NCI-H1436 treated with DMSO at 0.1 percent for 48 hours (cell line): ENCODE measurements at regions not wholly inside any gene's neighbourhood (a gene's known extent, or its start where the extent isn't known, plus 50 kb on each side); places are given as distances from the start of the nearest gene placed in this dataset.
A peak's percentile ranks its signal among the peaks of the same experiment; 100 is the strongest.
"Not testable (repeated sequence)": the region's sequence is repeated elsewhere in the genome, so short reads cannot be mapped to it uniquely, and the experiment has no call there.

Experiments used
- DNase-seq: peaks from one replicate; lab custom pipeline; 2025; lab: John Stamatoyannopoulos, UW

DNA sequence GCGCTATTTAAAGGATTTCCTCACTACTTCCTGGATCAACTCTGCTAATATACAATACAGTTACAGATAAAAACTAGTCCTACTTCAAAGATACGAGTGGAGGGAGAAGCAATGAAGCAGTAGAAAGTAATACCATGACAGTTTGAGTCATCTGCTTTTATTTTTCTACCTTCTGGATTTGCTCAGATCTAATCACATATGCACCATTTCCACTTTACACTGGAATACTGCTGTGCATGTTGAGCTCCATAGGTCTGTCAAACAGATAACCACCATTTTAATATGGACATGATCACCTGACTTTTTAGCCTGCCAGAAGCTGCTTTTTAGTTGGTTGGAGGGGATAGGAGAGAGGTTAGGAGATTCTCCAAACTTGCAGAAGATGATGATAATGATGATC is 92.5 kb downstream of the MMUT start:
- DNase-seq, result no peak

DNA sequence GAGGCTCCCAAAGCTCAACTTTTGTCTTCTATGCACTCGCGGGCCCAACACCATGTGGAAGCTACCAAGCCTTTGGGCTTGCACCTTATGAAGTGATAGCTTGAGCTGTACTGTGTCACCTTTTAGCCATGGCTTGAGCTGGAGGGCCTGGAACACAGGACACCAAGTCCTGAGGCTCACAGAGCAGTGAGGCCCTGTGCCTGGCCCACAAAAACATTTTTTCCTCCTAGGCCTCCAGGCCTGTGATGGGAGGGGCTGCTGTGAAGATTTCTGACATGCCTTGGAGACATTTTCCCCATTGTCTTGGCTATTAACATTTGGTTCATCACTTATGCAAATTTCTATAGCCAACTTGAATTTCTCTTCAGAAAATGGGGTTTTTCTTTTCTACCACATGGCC is 96.5 kb downstream of the MMUT start:
- no peak for DNase-seq

DNA sequence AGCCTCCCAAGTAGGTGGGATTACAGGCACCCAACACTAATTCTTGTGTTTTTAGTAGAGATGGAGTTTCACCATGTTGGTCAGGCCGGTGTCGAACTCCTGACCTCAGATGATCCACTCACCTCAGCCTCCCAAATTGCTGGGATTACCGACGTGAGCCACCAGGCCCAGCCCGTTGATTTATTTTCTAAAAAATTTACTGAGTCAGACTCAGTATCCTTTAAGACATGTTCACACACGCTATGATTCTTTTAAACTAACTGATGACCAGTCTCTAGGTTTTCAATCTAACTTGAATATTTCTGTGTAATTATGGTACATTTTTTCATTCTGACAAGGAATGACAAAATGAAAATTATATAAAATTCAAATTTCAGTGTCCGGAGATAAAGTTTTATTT is 114.5 kb downstream of the MMUT start:
- DNase-seq, result no peak

DNA sequence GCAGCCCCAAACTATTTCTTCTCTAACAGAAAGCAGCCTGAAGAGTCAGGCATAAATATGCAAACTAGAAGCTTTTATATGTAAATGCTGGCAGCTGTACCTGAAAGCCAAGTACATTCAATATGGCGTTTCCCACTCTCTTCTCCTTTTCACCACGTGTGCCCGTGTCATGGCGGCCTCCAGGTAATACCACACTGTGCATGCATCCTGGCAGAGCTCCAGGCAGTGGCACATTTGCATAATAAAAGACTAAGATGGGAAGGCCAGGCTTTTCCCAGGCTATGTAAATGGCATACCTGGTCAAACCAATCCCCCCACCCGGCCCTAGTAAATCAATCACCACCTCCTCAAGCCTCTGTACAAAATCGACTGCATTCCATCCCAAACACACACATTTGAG is 120.6 kb downstream of the MMUT start:
- DNase-seq, result peak; percentile 24

DNA sequence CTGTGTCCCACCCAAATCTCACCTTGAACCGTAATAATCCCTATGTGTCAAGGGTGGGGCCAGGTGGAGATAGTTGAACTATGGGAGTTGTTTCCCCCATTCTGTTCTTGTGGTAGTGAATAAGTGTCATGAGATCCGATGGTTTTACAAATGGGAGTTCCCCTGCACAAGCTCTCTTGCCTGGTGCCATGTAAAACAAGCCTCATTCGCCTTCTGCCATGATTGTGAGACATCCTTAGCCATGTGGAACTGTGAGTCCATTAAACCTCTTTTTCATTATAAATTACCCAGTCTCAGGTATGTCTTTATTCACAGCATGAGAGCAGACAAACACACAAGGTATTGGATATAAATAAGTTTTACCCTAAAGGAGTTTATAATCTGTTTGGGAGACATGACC is 121.2 kb downstream of the MMUT start:
- DNase-seq, result no peak

DNA sequence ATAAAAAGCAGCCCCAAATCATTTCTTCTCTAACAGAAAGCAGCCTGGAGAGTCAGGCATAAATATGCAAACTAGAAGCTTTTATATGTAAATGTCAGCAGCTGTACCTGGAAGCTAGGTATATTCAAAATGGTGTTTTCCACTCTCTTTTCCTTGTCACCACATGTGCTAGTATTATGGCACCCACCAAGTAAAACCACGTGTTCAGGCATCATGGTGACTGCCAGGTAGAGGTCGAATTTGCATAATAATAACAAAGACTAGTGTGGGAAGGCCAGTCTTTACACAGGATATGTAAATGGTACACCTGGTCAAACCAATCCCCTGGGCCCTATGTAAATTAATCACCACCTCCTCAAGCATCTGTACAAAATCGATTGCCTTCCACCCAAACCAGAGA is 124.0 kb downstream of the MMUT start:
- no peak for DNase-seq

DNA sequence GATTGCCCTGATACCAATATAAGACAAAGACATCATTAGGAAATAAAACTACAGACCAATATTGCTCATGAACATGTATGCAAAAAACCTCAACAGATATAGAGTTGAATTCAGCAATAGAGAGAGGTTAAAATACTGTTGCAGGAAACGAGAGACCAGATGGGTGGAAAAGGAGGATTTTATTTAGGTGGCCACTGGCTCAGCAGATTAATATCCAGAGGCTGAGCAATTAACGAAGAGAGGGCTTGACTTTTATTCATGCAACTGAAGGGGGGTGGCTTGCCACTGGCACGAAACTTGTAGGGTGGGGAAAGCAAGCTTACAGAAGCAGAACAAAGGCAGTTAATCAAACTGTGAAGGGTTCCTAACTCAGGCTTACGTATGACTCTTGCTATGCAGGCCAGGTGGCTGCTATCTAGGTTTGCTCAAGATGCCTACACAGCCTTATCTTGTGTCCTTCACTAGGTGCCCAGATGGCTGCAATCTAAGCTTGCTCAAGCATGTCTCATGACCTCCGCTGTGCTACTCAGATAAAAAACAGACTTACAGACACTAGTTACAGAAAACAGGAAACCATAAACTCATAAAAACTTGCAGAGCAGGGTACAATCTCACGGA is 126.4 kb downstream of the MMUT start:
- no peak for DNase-seq

DNA sequence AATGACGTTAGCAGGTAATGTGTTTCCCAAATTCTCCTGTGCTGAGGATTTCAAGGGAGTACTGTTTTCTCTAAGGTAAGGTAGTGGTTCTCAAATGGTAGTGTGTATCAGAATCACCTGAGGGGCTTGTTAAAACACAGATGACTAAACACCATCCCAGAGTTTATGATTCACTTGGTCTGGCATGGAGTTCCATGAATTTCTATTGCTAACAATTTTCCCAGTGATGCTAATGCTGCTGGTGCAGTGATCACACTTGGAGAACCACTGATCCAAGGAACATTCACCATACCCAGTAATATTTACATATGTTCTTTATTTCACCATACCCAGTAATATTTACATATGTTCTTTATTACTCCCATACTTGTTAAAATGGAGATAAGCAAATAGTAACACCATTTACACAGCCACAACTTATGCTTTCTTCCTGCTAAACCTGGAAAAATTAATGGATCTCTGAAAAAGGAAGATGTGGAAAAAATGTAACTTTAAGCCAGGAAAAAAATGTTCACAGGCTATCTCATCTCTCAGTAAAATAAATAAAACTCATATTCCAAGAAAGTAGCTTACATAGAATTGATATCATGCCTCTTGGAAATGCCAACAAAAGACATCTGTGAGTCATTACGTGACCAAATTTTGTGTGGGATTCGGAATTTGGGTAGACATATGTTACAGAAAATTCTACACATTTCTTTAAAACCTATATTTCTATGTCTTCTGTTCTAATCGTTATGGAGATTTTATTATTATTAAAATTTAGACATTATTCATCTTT is 129.5 kb downstream of the MMUT start:
- DNase-seq, result no peak

DNA sequence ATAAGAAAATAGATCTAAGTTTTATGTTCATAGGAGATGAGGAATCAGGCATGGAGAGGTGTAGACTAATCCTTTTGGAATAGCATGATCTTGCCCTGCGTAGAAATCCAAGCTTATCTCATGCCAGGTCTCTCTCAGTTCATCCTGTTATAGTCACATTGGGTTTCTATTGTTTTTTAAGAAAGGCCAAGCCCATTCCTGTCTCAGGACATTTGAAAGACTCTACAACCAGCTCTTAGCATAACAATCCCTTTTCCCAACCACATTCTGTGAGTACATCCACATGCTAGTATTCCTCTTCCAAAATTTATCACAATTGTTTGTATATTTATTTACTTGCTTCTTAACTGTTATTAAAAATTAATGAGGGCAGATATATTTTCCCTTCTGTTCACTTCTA is 130.3 kb downstream of the MMUT start:
- no peak for DNase-seq

DNA sequence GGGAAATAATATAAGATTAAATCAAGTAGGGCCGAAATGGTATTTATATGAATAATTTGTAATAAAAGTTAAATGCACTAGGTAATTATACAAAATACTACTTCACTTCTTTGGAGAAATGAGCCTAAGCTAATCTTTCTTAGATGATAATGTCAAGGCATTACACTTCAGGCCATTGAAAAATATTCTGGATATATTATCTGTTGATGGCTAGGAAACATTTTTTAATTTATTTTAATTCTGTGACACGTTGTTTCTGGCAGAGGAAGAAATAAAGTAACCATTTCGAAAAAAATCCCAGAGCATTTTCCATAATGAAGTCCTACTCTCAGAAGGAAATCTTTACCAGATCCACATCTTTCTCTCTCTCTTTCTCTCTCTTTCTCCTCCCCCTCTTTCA is 133.9 kb downstream of the MMUT start:
- DNase-seq, result no peak

DNA sequence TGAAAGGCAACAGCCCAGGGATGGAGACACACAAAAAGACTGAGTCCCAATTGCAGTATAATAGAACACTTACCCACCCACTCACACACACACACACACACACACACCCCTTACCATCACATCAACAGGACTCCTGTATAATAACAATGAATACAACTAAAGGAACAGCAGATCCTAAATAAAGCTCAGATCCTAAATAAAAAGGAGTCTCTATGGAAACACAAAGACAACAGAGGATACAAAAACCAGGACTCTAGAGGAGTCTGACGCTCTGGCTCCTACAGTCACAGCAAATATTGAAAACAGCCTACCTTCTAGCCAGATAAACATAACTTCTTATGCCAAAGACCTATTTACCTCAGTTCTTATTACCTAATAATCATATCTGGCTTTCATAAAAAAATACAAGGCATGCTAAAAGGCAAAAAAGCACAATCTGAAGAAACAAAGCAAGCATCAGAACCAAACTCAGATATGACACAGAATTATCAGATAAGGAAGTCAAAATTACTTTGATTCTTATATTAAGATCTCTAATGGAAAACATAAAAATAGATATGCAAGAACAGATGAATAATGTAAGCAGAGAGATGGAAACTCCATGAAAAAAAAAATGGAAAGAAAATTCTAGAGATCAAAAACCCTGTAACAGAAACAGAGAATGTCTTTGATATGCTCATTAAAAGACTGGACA is 134.9 kb downstream of the MMUT start:
- DNase-seq, result no peak

DNA sequence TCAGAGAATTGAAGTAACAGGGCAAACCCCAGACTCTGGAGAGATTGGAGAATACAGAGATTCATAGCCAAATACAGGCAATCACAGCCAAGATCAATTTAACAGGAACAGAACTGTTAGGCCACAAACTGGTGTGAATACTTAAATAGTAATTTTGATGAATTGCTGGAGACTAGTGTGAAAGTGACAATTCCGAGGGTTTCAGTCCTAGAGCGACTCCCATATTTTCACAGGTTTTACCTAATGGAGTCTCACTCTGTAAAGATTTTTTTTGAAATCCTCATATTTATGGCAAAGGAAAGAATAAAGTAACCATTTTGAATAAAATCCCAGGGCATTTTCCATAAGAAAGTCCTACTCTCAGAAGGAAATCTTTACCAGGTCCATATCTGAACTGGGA is 135.5 kb downstream of the MMUT start:
- DNase-seq, result no peak

DNA sequence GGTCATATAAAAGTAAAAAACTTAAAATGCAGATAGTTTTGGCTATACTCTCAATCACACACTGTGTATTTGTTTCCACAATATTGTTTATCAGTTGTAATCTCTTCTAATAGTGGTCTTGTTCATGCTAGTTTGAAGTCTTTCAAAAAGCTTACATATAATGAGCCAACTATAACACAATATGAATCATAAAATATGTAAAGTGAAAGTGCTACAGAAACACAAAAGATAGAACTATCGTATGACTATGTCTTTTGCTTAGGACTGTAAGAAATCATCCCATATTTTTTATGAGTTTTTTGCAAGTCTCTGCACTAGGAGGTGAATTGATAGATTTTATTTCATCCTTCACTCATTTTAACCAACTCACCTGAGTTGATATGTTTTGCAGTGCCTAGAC is 136.0 kb downstream of the MMUT start:
- DNase-seq, result no peak

DNA sequence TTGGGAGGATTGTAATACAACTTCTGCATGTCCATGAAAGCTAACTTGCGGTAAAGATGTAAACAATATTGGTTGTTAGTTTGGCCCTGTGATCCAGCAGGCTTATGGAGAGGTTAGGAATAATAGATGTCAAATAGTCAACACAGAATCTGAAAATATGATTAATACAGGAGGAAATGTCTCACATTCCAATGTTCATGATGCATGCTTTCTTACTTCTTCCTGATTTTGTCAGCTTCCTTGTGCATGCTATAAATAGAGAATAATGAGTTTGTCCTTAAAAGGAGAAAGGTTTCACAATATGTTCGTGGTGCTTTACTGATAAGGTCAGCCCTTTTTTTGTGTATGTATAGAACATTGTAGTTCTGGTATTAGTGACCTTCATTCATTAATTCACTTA is 136.7 kb downstream of the MMUT start:
- no peak for DNase-seq

DNA sequence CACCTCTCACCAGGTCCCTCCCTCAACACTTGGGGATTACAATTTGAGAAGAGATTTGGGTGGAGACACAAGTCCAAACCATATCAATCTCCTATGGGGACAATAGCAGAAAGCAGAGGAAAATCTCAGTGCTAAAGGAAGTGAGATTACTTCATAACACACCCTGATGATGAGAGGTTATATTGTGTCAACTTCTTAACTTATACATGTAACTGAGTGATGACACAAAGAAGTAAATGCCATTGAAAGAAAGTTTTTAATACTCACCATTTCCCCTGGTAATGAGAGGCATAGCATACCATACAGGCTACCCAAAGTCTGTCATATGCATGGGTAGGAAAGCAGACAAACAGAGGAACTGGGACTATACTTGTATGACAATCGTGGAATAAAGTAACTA is 137.2 kb downstream of the MMUT start:
- no peak for DNase-seq

DNA sequence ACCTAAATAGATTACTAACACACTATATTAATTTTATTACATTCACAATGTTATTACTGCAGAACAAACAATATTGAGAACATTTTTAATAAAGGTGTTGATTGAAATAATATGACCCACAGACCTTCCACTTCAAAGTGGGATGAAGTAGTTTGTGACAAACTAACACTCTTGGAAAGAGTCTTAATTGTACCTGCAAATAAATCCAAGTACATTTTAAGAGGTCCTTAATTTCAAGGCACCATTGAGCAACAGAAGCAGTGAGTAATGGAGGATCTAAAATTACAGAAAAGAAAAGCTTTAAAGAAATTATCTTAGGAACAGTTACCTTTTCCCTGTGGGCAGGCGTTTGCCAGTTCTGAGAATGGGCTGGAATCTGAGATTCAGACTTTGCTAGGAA is 140.2 kb downstream of the MMUT start:
- no peak for DNase-seq

DNA sequence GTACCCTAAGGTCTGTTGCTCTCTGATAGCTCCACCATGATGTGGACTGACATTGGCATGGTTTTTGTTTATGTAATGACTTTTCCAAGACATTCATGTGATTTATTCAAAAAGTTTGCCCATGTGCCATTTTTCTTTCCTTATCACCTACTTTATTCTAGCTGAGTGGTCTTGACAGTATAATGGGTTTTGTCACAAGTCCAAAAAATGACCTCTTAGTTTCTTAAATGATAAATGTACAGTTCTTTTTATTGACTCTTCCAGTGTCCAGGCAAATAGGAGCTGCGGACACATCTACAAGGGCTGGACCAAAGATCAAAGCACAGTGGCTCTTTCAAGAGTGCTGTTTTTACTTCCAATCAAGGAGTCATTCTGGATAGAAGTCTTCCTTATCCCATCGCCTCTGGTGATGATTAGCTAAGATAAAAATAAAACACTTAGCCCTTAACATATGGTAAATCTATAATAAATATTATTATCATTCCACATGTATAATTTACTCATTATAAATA is 141.4 kb downstream of the MMUT start:
- no peak for DNase-seq

DNA sequence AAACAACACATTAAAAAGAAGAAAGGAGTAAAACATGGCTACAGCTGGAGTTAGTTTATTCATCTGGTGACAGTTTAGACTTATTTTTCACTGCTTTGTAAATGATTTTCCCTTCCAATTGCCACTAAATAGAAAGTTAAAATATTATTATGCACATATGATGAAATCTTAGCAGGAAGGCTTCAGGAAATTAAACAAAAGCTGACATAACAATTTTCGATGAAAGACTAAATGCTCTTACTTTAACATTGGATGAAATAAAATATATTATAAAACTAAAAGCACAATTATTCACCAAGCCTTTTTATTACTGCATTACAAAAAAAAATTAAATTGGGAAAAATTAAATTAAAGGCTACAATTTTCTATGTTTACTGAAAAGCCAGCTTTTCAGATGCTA is 158.0 kb downstream of the MMUT start:
- no peak for DNase-seq

DNA sequence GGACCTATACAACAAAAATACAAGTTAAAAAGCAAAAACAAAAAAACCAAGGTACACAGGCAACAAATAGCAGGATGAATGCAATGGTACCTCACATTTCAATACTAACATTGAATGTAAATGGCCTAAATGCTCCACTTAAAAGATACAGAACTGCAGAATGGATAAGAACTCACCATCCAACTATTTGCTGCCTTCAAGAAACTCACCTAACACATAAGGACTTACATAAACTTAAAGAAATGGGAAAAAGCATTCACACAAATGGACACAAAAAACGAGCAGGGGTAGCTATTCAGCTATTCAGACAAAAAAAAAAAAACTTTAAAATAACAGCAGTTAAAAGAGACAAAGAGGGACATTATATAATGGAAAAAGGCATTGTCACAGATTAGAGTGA is 158.7 kb downstream of the MMUT start:
- DNase-seq, result not testable (repeated sequence)

DNA sequence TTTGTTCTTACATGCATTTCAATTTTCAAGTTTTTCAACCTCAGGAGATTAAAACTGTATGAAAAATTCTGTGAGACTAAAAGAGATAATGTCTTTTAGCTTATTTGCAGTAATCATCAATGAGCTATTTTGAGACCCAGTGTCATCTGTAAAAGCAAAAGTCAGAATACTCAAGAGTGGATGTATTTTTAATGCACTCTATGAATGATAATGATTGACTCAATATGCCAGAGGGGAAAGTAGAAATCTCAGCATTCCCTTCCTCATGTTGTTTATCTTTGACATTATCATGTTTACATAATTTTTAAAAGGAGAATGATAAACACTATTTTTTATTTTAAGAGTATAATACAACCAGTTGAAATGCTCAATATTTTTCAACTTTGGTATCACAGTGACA is 162.1 kb downstream of the MMUT start:
- DNase-seq, result no peak

DNA sequence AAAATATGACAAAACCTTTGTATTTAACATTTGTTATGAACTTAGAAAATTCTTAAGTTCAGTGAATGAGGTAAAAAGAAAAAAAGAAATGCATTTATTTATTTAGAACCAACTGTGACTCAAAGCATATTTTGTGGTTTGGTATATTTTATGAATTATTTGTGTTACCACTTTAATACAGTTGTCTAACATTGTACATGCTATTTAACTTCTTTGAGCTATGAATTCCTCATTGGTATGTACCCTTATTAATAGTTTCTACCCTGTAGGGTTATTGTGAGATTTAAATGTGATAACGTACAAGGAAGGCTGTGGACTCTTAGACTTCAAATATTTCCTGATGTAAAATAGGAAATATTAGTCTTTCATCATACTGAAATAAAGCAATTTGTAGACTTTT is 162.6 kb downstream of the MMUT start:
- DNase-seq, result no peak

DNA sequence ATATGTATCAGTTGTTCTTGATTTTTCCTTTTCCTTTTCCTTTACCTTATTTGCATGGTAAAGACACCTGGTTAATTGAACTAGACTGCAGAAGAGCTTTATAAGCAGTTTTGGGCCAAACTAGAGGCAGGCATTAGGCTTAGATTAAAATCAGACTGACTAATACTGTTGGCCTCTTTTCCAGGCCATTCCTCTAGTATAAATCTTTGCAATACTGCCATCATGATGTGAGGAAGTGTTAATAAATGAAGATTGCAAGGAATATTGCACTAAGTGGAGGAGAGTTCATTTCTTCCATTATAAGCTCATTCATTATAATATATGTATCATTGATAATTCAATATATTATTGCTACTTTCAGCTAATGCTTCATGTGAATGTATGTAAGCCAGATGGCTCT is 163.8 kb downstream of the MMUT start:
- no peak for DNase-seq

DNA sequence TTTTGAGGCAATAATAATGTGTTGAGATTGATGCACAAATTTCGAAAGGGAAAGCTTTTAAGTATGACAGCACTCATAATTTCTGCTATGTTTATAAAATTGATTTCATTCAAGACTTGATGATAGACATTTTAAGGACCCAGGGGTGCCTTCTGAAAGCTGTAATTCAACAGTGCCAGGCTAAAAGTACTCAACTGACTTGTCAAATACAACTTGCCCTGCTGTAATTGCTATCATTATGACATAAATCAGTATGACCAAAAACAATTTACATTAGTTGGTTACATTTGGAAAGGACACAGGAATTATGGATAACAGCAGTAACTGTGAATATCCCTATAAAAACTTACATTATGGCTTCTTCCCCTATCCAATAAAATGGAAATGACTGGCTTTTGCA is 178.9 kb downstream of the MMUT start:
- no peak for DNase-seq
